ENCODE measurements at regions not wholly inside any gene's neighbourhood (a gene's known extent, or its start where the extent isn't known, plus 50 kb on each side); places are given as distances from the start of the nearest gene placed in this dataset.

- WGBS, 2 donors, result 22 to 50% methylated on average over 1 of the region's 1 CpG
- TF ChIP-seq CTCF (IDR thresholded peaks at IDR 0.05) (no peak), POLR2A (IDR thresholded peaks at IDR 0.05) (no peak)
- no peak overlapping the region for H3K4me3 ChIP-seq (ENCODE audit: low read depth, poor library complexity, severe bottlenecking)
- intact Hi-C loops (cut with DNase I; ENCODE audit: low total_unique reads), result no loop called here
- DNase-seq (ENCODE audit: low spot score in 2 of 2), result no peak
Measured at GRCh38 chr10:85212526-85212925, 884.1 kb downstream of the CCSER2 start.

- no peak overlapping the region for H3K4me3 ChIP-seq (ENCODE audit: low read depth, poor library complexity, severe bottlenecking)
- intact Hi-C loops (cut with DNase I; ENCODE audit: low total_unique reads), result no loop called here
- DNase-seq (ENCODE audit: low spot score in 2 of 2), result no peak
- 80 to 86% methylated on average over 1 of the region's 1 CpG for WGBS, 2 donors
- TF ChIP-seq POLR2A (IDR thresholded peaks at IDR 0.05) (no peak), CTCF (IDR thresholded peaks at IDR 0.05) (no peak)
Measured at GRCh38 chr10:85213493-85213892, 885.1 kb downstream of the CCSER2 start.

GRCh38 chr10:85222300-85222699 lies 893.9 kb downstream of the CCSER2 start:
- intact Hi-C loops (cut with DNase I; ENCODE audit: low total_unique reads), result no loop called here
- no peak for DNase-seq (ENCODE audit: low spot score in 2 of 2)
- 80 to 87% methylated on average over 2 of the region's 2 CpGs for WGBS, 2 donors
- H3K4me3 ChIP-seq (ENCODE audit: low read depth, poor library complexity, severe bottlenecking), result no peak overlapping the region
- no peak for TF ChIP-seq CTCF (IDR thresholded peaks at IDR 0.05)
- TF ChIP-seq POLR2A (IDR thresholded peaks at IDR 0.05), result no peak

- WGBS, 2 donors, result 53 to 64% methylated on average over 6 of the region's 6 CpGs
- intact Hi-C loops (cut with DNase I; ENCODE audit: low total_unique reads), result no loop called here
- TF ChIP-seq POLR2A (IDR thresholded peaks at IDR 0.05), result no peak
- TF ChIP-seq CTCF (IDR thresholded peaks at IDR 0.05), result no peak
Measured at GRCh38 chr10:85224366-85224940, 896.1 kb downstream of the CCSER2 start.

GRCh38 chr10:85225311-85225710 lies 896.9 kb downstream of the CCSER2 start:
- H3K4me3 ChIP-seq (ENCODE audit: low read depth, poor library complexity, severe bottlenecking), result no peak overlapping the region
- 63 to 65% methylated on average over 2 of the region's 2 CpGs for WGBS, 2 donors
- intact Hi-C loops (cut with DNase I; ENCODE audit: low total_unique reads), result no loop called here
- no peak for TF ChIP-seq CTCF (IDR thresholded peaks at IDR 0.05)
- TF ChIP-seq POLR2A (IDR thresholded peaks at IDR 0.05), result no peak
- DNase-seq (ENCODE audit: low spot score in 2 of 2), result no peak

More at GRCh38 chr10:85224366-85224940, 896.1 kb downstream of the CCSER2 start:
- no peak for DNase-seq (ENCODE audit: low spot score in 2 of 2)
- no peak overlapping the region for H3K4me3 ChIP-seq (ENCODE audit: low read depth, poor library complexity, severe bottlenecking)

GRCh38 chr10:85226596-85226995 lies 898.2 kb downstream of the CCSER2 start:
- intact Hi-C loops (cut with DNase I; ENCODE audit: low total_unique reads), result no loop called here
- TF ChIP-seq POLR2A (IDR thresholded peaks at IDR 0.05), result no peak
- no peak for TF ChIP-seq CTCF (IDR thresholded peaks at IDR 0.05)
- 40 to 52% methylated on average over 2 of the region's 2 CpGs for WGBS, 2 donors
- DNase-seq (ENCODE audit: low spot score in 2 of 2), result no peak
- no peak overlapping the region for H3K4me3 ChIP-seq (ENCODE audit: low read depth, poor library complexity, severe bottlenecking)

Data from lower leg skin (tissue), 4 donors.